T47D (cell line): ENCODE measurements at regions not wholly inside any gene's neighbourhood (a gene's known extent, or its start where the extent isn't known, plus 50 kb on each side); places are given as distances from the start of the nearest gene placed in this dataset.
A peak's percentile ranks its signal among the peaks of the same experiment; 100 is the strongest.

ENCODE experiments used
- DNase-seq, 2 experiments: peaks; one replicate each; pipeline versions ENCODE4 v3.0.0 to v3.0.0-alpha.2; 2011 to 2012; ENCODE audit warnings: low read depth in 1 of 2, low spot score in 1 of 2
- JUND ChIP-seq: IDR thresholded peaks from 2 replicates; pipeline ENCODE4 v1.6.1; 2012; ENCODE audit warnings: low read depth
- in situ Hi-C: cut with HindIII; loops from 2 replicates; pipeline ENCODE4 v1.10.0; 2016; ENCODE audit warnings: low sequenced_read_pairs, low pct_unique_long_range_greater_than_20kb

- in situ Hi-C loops, result no loop called here
- no peak for TF ChIP-seq JUND
- no peak for DNase-seq
These were observed 445.2 kb downstream of the GRXCR1 start for GRCh38 chr4:43337707-43338106.

GRCh38 chr4:43339435-43339834 lies 446.9 kb downstream of the GRXCR1 start:
- DNase-seq, result no peak
- no peak for TF ChIP-seq JUND
- in situ Hi-C loops, result no loop called here

GRCh38 chr4:43341741-43342140 lies 449.2 kb downstream of the GRXCR1 start:
- in situ Hi-C loops, result no loop called here
- no peak for TF ChIP-seq JUND
- no peak for DNase-seq

- no peak for DNase-seq
- in situ Hi-C loops, result no loop called here
- TF ChIP-seq JUND, result no peak
These were observed 450.8 kb downstream of the GRXCR1 start for GRCh38 chr4:43343298-43343697.

- no peak for DNase-seq
- in situ Hi-C loops, result no loop called here
- TF ChIP-seq JUND, result no peak
These were observed 452.9 kb downstream of the GRXCR1 start for GRCh38 chr4:43345323-43345925.

GRCh38 chr4:43348591-43348990 lies 456.1 kb downstream of the GRXCR1 start:
- in situ Hi-C loops, result no loop called here
- DNase-seq, result no peak
- TF ChIP-seq JUND, result no peak

- DNase-seq, result no peak
- in situ Hi-C loops, result no loop called here
- no peak for TF ChIP-seq JUND
These were observed 459.7 kb downstream of the GRXCR1 start for GRCh38 chr4:43351970-43352806.

GRCh38 chr4:43352859-43353258 lies 460.3 kb downstream of the GRXCR1 start:
- TF ChIP-seq JUND, result no peak
- peak in 1 of 2 experiments; percentile 3 for DNase-seq
- in situ Hi-C loops, result no loop called here

- DNase-seq, result no peak
- no peak for TF ChIP-seq JUND
These were observed 461.0 kb downstream of the GRXCR1 start for GRCh38 chr4:43353552-43353951.

GRCh38 chr4:43356786-43357185 lies 464.3 kb downstream of the GRXCR1 start:
- in situ Hi-C loops, result no loop called here
- no peak for TF ChIP-seq JUND
- DNase-seq, result no peak

More at GRCh38 chr4:43353552-43353951, 461.0 kb downstream of the GRXCR1 start:
- in situ Hi-C loops, result no loop called here

- no peak for DNase-seq
- in situ Hi-C loops, result no loop called here
- no peak for TF ChIP-seq JUND
These were observed 464.9 kb downstream of the GRXCR1 start for GRCh38 chr4:43357252-43357974.

- in situ Hi-C loops, result no loop called here
- DNase-seq, result no peak
- no peak for TF ChIP-seq JUND
These were observed 467.8 kb downstream of the GRXCR1 start for GRCh38 chr4:43360296-43360695.

GRCh38 chr4:43362875-43363636 lies 470.5 kb downstream of the GRXCR1 start:
- TF ChIP-seq JUND, result no peak
- in situ Hi-C loops, result no loop called here
- no peak for DNase-seq
